ENCODE measurements at regions not wholly inside any gene's neighbourhood (a gene's known extent, or its start where the extent isn't known, plus 50 kb on each side); places are given as distances from the start of the nearest gene placed in this dataset.

DNA sequence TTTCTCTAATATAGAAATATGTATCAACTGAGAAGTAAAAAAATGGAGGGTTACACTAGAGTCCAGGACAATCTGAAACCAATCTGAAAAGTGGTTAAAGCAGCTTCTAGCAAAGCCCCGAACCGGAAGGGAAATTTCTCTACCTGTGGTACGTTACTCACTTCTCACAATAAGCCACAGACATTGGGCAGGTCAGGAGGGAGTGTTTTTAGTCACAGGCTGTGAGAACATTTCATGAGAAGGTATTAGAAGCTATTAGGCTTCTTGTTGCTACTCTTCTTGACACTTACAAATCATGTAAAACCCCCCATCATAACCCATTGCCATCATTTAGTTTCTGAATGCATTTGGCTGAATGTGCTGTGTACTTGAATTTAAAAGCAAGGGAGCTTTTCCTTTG lies 120.9 kb downstream of the NUFIP1 start:
- 84% methylated on average over 3 of the region's 3 CpGs for WGBS (ENCODE audit: low lambda C conversion rate, missing lambda C conversion rate)
- Histone ChIP-seq H4K20me1 (ENCODE audit: insufficient read depth, poor library complexity, severe bottlenecking) (no peaks in the 10 kb centered on the region), H3K4me3 (no peak overlapping the region), H3K9me3 (ENCODE audit: low read depth) (no peaks in the 10 kb centered on the region), H3K36me3 (replicated peaks; ENCODE audit: insufficient read depth, low read depth) (no peaks in the 10 kb centered on the region), H2AFZ (no peak overlapping the region), H3K4me2 (no peak overlapping the region), H3K79me2 (no peaks in the 10 kb centered on the region), H3K27ac (no peak overlapping the region), H3K9me2 (replicated peaks; ENCODE audit: insufficient read depth) (no peaks in the 10 kb centered on the region), H3K4me1 (ENCODE audit: insufficient read depth) (no peaks in the 10 kb centered on the region), H3K27me3 (no peaks in the 10 kb centered on the region)
- TF ChIP-seq EZH2phosphoT487 (IDR thresholded peaks at IDR 0.05; ENCODE audit: low read depth, severe bottlenecking, unreplicated experiment) (no peak), EZH2 (IDR thresholded peaks at IDR 0.05; ENCODE audit: borderline replicate concordance) (no peak), CTCF (IDR thresholded peaks at IDR 0.05; ENCODE audit: poor library complexity) (no peak)
- no peak for DNase-seq (ENCODE audit: low spot score)

GRCh38 chr13:44867825-44868224 lies 121.4 kb downstream of the NUFIP1 start:
- H3K36me3 ChIP-seq (replicated peaks; ENCODE audit: insufficient read depth, low read depth), result no peaks in the 10 kb centered on the region
- H3K4me2 ChIP-seq, result no peak overlapping the region
- H3K4me3 ChIP-seq, result no peak overlapping the region
- DNase-seq (ENCODE audit: low spot score), result no peak
- no peaks in the 10 kb centered on the region for H3K4me1 ChIP-seq (ENCODE audit: insufficient read depth)
- no peaks in the 10 kb centered on the region for H3K79me2 ChIP-seq
- WGBS (ENCODE audit: low lambda C conversion rate, missing lambda C conversion rate), result 85% methylated on average over 9 of the region's 9 CpGs
- no peak overlapping the region for H3K27ac ChIP-seq
- no peaks in the 10 kb centered on the region for H3K27me3 ChIP-seq
- no peaks in the 10 kb centered on the region for H3K9me3 ChIP-seq (ENCODE audit: low read depth)
- no peaks in the 10 kb centered on the region for H3K9me2 ChIP-seq (replicated peaks; ENCODE audit: insufficient read depth)
- no peak for TF ChIP-seq EZH2phosphoT487 (IDR thresholded peaks at IDR 0.05; ENCODE audit: low read depth, severe bottlenecking, unreplicated experiment)
- TF ChIP-seq CTCF (IDR thresholded peaks at IDR 0.05; ENCODE audit: poor library complexity), result no peak
- no peak for TF ChIP-seq EZH2 (IDR thresholded peaks at IDR 0.05; ENCODE audit: borderline replicate concordance)
- no peaks in the 10 kb centered on the region for H4K20me1 ChIP-seq (ENCODE audit: insufficient read depth, poor library complexity, severe bottlenecking)
- H2AFZ ChIP-seq, result no peak overlapping the region

GRCh38 chr13:44866411-44866911 lies 122.8 kb downstream of the NUFIP1 start:
- H3K4me2 ChIP-seq, result no peak overlapping the region
- no peaks in the 10 kb centered on the region for H3K9me3 ChIP-seq (ENCODE audit: low read depth)
- H3K4me3 ChIP-seq, result no peak overlapping the region
- no peaks in the 10 kb centered on the region for H3K9me2 ChIP-seq (replicated peaks; ENCODE audit: insufficient read depth)
- H4K20me1 ChIP-seq (ENCODE audit: insufficient read depth, poor library complexity, severe bottlenecking), result no peaks in the 10 kb centered on the region
- H2AFZ ChIP-seq, result no peak overlapping the region
- no peaks in the 10 kb centered on the region for H3K27me3 ChIP-seq
- H3K79me2 ChIP-seq, result no peaks in the 10 kb centered on the region
- 84% methylated on average over 4 of the region's 4 CpGs for WGBS (ENCODE audit: low lambda C conversion rate, missing lambda C conversion rate)
- H3K36me3 ChIP-seq (replicated peaks; ENCODE audit: insufficient read depth, low read depth), result no peaks in the 10 kb centered on the region
- no peak for DNase-seq (ENCODE audit: low spot score)
- H3K4me1 ChIP-seq (ENCODE audit: insufficient read depth), result no peaks in the 10 kb centered on the region
- no peak overlapping the region for H3K27ac ChIP-seq
- no peak for TF ChIP-seq CTCF (IDR thresholded peaks at IDR 0.05; ENCODE audit: poor library complexity)
- no peak for TF ChIP-seq EZH2phosphoT487 (IDR thresholded peaks at IDR 0.05; ENCODE audit: low read depth, severe bottlenecking, unreplicated experiment)
- TF ChIP-seq EZH2 (IDR thresholded peaks at IDR 0.05; ENCODE audit: borderline replicate concordance), result no peak
